ENCODE measurements at regions not wholly inside any gene's neighbourhood (a gene's known extent, or its start where the extent isn't known, plus 50 kb on each side); places are given as distances from the start of the nearest gene placed in this dataset. TPM values are rescaled to one million over a fixed set of nuclear protein-coding genes. Genes with fewer than 3 reads are reported as not detected.

DNA sequence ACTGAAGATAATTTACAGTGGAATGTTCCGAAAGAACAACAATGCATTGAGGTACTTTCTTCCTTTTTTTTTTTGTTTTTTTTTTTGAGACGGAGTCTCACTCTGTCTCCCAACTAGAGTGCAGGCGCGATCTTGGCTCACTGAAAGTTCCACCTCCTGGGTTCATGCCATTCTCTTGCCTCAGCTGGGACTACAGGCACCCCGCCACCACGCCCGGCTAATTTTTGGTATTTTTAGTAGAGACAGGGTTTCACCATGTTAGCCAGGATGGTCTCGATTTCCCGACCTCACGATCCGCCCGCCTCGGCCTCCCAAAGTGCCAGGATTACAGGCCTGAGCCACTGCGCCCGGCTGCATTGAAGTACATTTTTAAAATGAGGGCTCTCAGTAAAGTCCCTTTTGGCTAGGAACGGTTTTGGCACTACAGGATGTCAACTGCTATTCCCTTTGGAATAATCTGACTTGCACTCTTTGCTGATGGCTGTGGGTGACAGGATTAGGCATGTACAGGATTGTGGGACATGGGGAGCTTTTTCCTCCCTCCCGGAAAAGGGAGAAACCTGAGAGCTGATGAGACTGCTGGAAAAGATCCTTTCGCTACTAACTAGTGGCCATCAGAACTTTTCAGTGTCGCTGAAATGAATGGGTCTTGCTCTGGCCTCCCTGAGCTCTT lies 56.9 kb upstream of the EDEM3 start:
- Histone ChIP-seq H3K4me1 (peaks cover 5 to 9% of the 10 kb centered on the region in 2 donors), H3K36me3 (no peaks in the 10 kb centered on the region), H3K9me3 (no peaks in the 10 kb centered on the region), H3K4me3 (replicated peaks in 1 of 3) (no peak overlapping the region), H3K27ac (peak overlapping the region in 2 of 3 donors; percentile 31 to 46), H3K27me3 (no peaks in the 10 kb centered on the region)
- DNase-seq = peak; percentile 45 to 72
- TF ChIP-seq, protein P1, sequence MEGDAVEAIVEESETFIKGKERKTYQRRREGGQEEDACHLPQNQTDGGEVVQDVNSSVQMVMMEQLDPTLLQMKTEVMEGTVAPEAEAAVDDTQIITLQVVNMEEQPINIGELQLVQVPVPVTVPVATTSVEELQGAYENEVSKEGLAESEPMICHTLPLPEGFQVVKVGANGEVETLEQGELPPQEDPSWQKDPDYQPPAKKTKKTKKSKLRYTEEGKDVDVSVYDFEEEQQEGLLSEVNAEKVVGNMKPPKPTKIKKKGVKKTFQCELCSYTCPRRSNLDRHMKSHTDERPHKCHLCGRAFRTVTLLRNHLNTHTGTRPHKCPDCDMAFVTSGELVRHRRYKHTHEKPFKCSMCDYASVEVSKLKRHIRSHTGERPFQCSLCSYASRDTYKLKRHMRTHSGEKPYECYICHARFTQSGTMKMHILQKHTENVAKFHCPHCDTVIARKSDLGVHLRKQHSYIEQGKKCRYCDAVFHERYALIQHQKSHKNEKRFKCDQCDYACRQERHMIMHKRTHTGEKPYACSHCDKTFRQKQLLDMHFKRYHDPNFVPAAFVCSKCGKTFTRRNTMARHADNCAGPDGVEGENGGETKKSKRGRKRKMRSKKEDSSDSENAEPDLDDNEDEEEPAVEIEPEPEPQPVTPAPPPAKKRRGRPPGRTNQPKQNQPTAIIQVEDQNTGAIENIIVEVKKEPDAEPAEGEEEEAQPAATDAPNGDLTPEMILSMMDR (IDR thresholded peaks at IDR 0.05) = no peak
- no peak for TF ChIP-seq POLR2A (IDR thresholded peaks at IDR 0.05)
- 75 to 82% methylated on average over 19 of the region's 19 CpGs for WGBS, 2 donors
- intact Hi-C loops (cut with DNase I) = no loop called here

- Histone ChIP-seq H3K4me3 (replicated peaks in 1 of 3) (no peak overlapping the region), H3K27ac (peak overlapping the region in 2 of 3 donors; percentile 31 to 46), H3K27me3 (no peaks in the 10 kb centered on the region), H3K36me3 (no peaks in the 10 kb centered on the region), H3K4me1 (peaks cover 5 to 9% of the 10 kb centered on the region in 2 donors), H3K9me3 (no peaks in the 10 kb centered on the region)
- intact Hi-C loops (cut with DNase I) = no loop called here
- no peak for TF ChIP-seq POLR2A (IDR thresholded peaks at IDR 0.05)
- TF ChIP-seq, protein P1 (IDR thresholded peaks at IDR 0.05) = no peak
- peak; percentile 40 to 47 for DNase-seq
- 76 to 79% methylated on average over 10 to 11 of the region's 11 CpGs for WGBS, 2 donors
These were observed 56.2 kb upstream of the EDEM3 start for GRCh38 chr1:184810735-184811343.

GRCh38 chr1:184806296-184806721 lies 51.7 kb upstream of the EDEM3 start:
- Histone ChIP-seq H3K4me1 (peaks cover 5 to 9% of the 10 kb centered on the region in 2 donors), H3K27ac (no peak overlapping the region), H3K27me3 (no peaks in the 10 kb centered on the region), H3K36me3 (no peaks in the 10 kb centered on the region), H3K9me3 (no peaks in the 10 kb centered on the region), H3K4me3 (replicated peaks in 1 of 3) (no peak overlapping the region)
- DNase-seq = no peak
- TF ChIP-seq, protein P1 (IDR thresholded peaks at IDR 0.05) = no peak
- no peak for TF ChIP-seq POLR2A (IDR thresholded peaks at IDR 0.05)
- intact Hi-C loops (cut with DNase I) = no loop called here
- 84 to 86% methylated on average over 5 of the region's 5 CpGs for WGBS, 2 donors

GRCh38 chr1:184805667-184806295 lies 51.1 kb upstream of the EDEM3 start:
- Histone ChIP-seq H3K27ac (no peak overlapping the region), H3K9me3 (no peaks in the 10 kb centered on the region), H3K4me1 (peaks cover 2 to 4% of the 10 kb centered on the region in 2 donors), H3K27me3 (no peaks in the 10 kb centered on the region), H3K36me3 (no peaks in the 10 kb centered on the region), H3K4me3 (replicated peaks in 1 of 3) (no peak overlapping the region)
- 28 to 32% methylated on average over 13 of the region's 13 CpGs for WGBS, 2 donors
- DNase-seq = peak; percentile 89 to 92
- TF ChIP-seq, protein P1 (IDR thresholded peaks at IDR 0.05) = peak; percentile 72 to 97 (median 90)
- no peak for TF ChIP-seq POLR2A (IDR thresholded peaks at IDR 0.05)
- intact Hi-C loops (cut with DNase I) = no loop called here

Small RNA genes in the stretch of these regions (small RNA-seq; reads per million reads assigned to genes)
- gene RNU7-13P = not detected

Data from thyroid gland (tissue), 4 donors.